H9 (cell line): ENCODE measurements at regions not wholly inside any gene's neighbourhood (a gene's known extent, or its start where the extent isn't known, plus 50 kb on each side); places are given as distances from the start of the nearest gene placed in this dataset.

Experiments used
- DNase-seq: peaks from one replicate; pipeline ENCODE4 v3.0.0-alpha.2; 2017
- H2AFZ ChIP-seq: one replicate; pipeline ENCODE4 v1.6.1; 2013; ENCODE audit warnings: mild to moderate bottlenecking, low read length, control low read depth, moderate library complexity
- H2AK5ac ChIP-seq: 2 replicates; pipeline ENCODE4 v1.6.1; 2013; ENCODE audit warnings: low read length, control low read depth, mixed read lengths; ENCODE audit not compliant: insufficient read length
- H2BK120ac ChIP-seq: one replicate; pipeline ENCODE4 v1.6.1; 2013; ENCODE audit warnings: low read depth, mild to moderate bottlenecking, low read length, control low read depth, inconsistent platforms; ENCODE audit not compliant: poor library complexity, severe bottlenecking
- H2BK12ac ChIP-seq: 2 replicates; pipeline ENCODE4 v1.6.1; 2013; ENCODE audit warnings: low read length, control low read depth, mixed read lengths, low read depth; ENCODE audit not compliant: insufficient read length
- H2BK15ac ChIP-seq: 2 replicates; pipeline ENCODE4 v1.6.1; 2013; ENCODE audit warnings: low read depth, low read length, control low read depth
- H2BK20ac ChIP-seq: one replicate; pipeline ENCODE4 v1.6.1; 2013; ENCODE audit warnings: low read depth, mild to moderate bottlenecking, low read length, control low read depth, inconsistent platforms; ENCODE audit not compliant: poor library complexity, severe bottlenecking
- H2BK5ac ChIP-seq: 2 replicates; pipeline ENCODE4 v1.6.1; 2013; ENCODE audit warnings: low read length, control low read depth, mixed read lengths; ENCODE audit not compliant: insufficient read length
- H3K14ac ChIP-seq: 2 replicates; pipeline ENCODE4 v1.6.1; 2013; ENCODE audit warnings: low read length, control low read depth; ENCODE audit not compliant: insufficient read depth
- H3K18ac ChIP-seq: 2 replicates; pipeline ENCODE4 v1.6.1; 2013; ENCODE audit warnings: low read depth, mild to moderate bottlenecking, mixed read lengths, low read length, control low read depth; ENCODE audit not compliant: insufficient read length
- H3K23ac ChIP-seq: 2 replicates; pipeline ENCODE4 v1.6.1; 2013; ENCODE audit warnings: low read length, control low read depth, mixed read lengths, low read depth; ENCODE audit not compliant: insufficient read length
- H3K23me2 ChIP-seq: 2 replicates; pipeline ENCODE4 v1.6.1; 2013; ENCODE audit warnings: low read depth, mild to moderate bottlenecking, mixed read lengths, low read length, control low read depth; ENCODE audit not compliant: insufficient read length, poor library complexity, severe bottlenecking
- H3K27ac ChIP-seq: 2 replicates; pipeline ENCODE4 v1.5.1; 2013; ENCODE audit warnings: low read length, control low read depth, mixed read lengths, low read depth; ENCODE audit not compliant: insufficient read length
- H3K27me3 ChIP-seq: 2 replicates; pipeline ENCODE4 v1.6.1; 2013; ENCODE audit warnings: low read length, control low read depth, inconsistent platforms; ENCODE audit not compliant: insufficient read depth
- H3K4ac ChIP-seq: 2 replicates; pipeline ENCODE4 v1.6.1; 2013; ENCODE audit warnings: low read depth, mild to moderate bottlenecking, control low read depth, inconsistent platforms, low read length, moderate library complexity
- H3K4me1 ChIP-seq: 2 replicates; pipeline ENCODE4 v1.6.1; 2013; ENCODE audit warnings: low read length, control low read depth, inconsistent platforms; ENCODE audit not compliant: insufficient read depth
- H3K4me2 ChIP-seq: 2 replicates; pipeline ENCODE4 v1.6.1; 2013; ENCODE audit warnings: low read length, control low read depth, mixed read lengths; ENCODE audit not compliant: insufficient read length, insufficient read depth
- H3K56ac ChIP-seq: 2 replicates; pipeline ENCODE4 v1.6.1; 2013; ENCODE audit warnings: low read depth, mild to moderate bottlenecking, mixed read lengths, low read length, control low read depth; ENCODE audit not compliant: insufficient read length
- H3K79me1 ChIP-seq: 2 replicates; pipeline ENCODE4 v1.6.1; 2013; ENCODE audit warnings: low read depth, mild to moderate bottlenecking, moderate library complexity, low read length, control low read depth, inconsistent platforms; ENCODE audit not compliant: insufficient read depth, poor library complexity, severe bottlenecking
- H3K79me2 ChIP-seq: 2 replicates; pipeline ENCODE4 v1.6.1; 2013; ENCODE audit warnings: low read length, control low read depth, inconsistent platforms; ENCODE audit not compliant: insufficient read depth
- H3K9ac ChIP-seq: 2 replicates; pipeline ENCODE4 v1.6.1; 2013; ENCODE audit warnings: low read length, control low read depth, mixed read lengths; ENCODE audit not compliant: insufficient read length; ENCODE audit errors: extremely low read depth
- H3K9me3 ChIP-seq: one replicate; pipeline ENCODE4 v1.6.1; 2013; ENCODE audit warnings: low read depth, low read length, inconsistent platforms; ENCODE audit not compliant: control insufficient read depth
- H3T11ph ChIP-seq: one replicate; pipeline ENCODE4 v1.6.1; 2013; ENCODE audit warnings: mild to moderate bottlenecking, low read length, control low read depth, inconsistent platforms
- H4K20me1 ChIP-seq: one replicate; pipeline ENCODE4 v1.6.1; 2013; ENCODE audit not compliant: control insufficient read depth, insufficient read length, insufficient read depth
- H4K5ac ChIP-seq: 2 replicates; pipeline ENCODE4 v1.6.1; 2013; ENCODE audit warnings: low read depth, mild to moderate bottlenecking, mixed read lengths, low read length, control low read depth; ENCODE audit not compliant: insufficient read length
- H4K8ac ChIP-seq: replicated peaks from 2 replicates; pipeline ENCODE4 v1.6.1; 2013; ENCODE audit warnings: low read length, control low read depth, mixed read lengths, low read depth; ENCODE audit not compliant: insufficient read length
- H4K91ac ChIP-seq: 2 replicates; pipeline ENCODE4 v1.6.1; 2013; ENCODE audit warnings: low read depth, mild to moderate bottlenecking, moderate library complexity, mixed read lengths, low read length, control low read depth; ENCODE audit not compliant: insufficient read length
- H3K27ac Mint-ChIP-seq, 3 experiments: 2 replicates in 2 of 3; 3 replicates in 1 of 3; pipeline ENCODE4 v1.8.0; 2020 to 2021; ENCODE audit warnings: mixed read lengths in 3 of 3, mild to moderate bottlenecking in 1 of 3, moderate library complexity in 1 of 3
- H3K27me3 Mint-ChIP-seq: 2 replicates; pipeline ENCODE4 v1.8.0; 2021; ENCODE audit warnings: low read depth, mild to moderate bottlenecking, moderate library complexity, mixed read lengths
- H3K36me3 Mint-ChIP-seq, 3 experiments: 2 replicates in 2 of 3; 3 replicates in 1 of 3; pipeline ENCODE4 v1.8.0; 2020 to 2021; ENCODE audit warnings: low read depth in 3 of 3, mixed read lengths in 3 of 3; ENCODE audit not compliant: insufficient read depth in 1 of 3
- H3K4me1 Mint-ChIP-seq, 2 experiments: 2 replicates each; pipeline ENCODE4 v1.8.0; 2020; ENCODE audit warnings: mixed read lengths in 2 of 2
- H3K4me3 Mint-ChIP-seq, 2 experiments: 2 replicates in 1 of 2; 3 replicates in 1 of 2; pipeline ENCODE4 v1.8.0; 2020 to 2021; ENCODE audit warnings: mild to moderate bottlenecking in 2 of 2, mixed read lengths in 2 of 2, moderate library complexity in 1 of 2
- H3K9me3 Mint-ChIP-seq, 2 experiments: 2 replicates in 1 of 2; 3 replicates in 1 of 2; pipeline ENCODE4 v1.8.0; 2020; ENCODE audit warnings: mild to moderate bottlenecking in 2 of 2, mixed read lengths in 2 of 2, moderate library complexity in 1 of 2
- CTCF ChIP-seq: fragments of 200-600 bp; sonication (generic); conservative IDR thresholded peaks from 3 replicates; pipeline ENCODE4 v1.8.0; 2021; ENCODE audit warnings: antibody characterized with exemption, mild to moderate bottlenecking
- WGBS: extraction: QIAGEN DNeasy Blood & Tissue Kit; methylation state at CpG from one replicate; pipeline ENCODE4 v1.1.7; 2013; ENCODE audit warnings: missing lambda C conversion rate, low lambda C conversion rate, mixed read lengths; ENCODE audit not compliant: insufficient read length; ENCODE audit errors: extremely low coverage; 5-methylcytosine and 5-hydroxymethylcytosine counted together

GRCh38 chr1:14482784-14483450 lies 115.6 kb upstream of the KAZN start:
- TF ChIP-seq CTCF, result no peak

More at GRCh38 chr1:14482784-14483450, 115.6 kb upstream of the KAZN start:
- H2BK5ac ChIP-seq, result no peak overlapping the region
- DNase-seq, result no peak
- no peaks in the 10 kb centered on the region for H3K79me1 ChIP-seq
- H4K91ac ChIP-seq, result no peak overlapping the region
- H4K5ac ChIP-seq, result no peak overlapping the region
- no peaks in the 10 kb centered on the region for H4K20me1 ChIP-seq
- no peaks in the 10 kb centered on the region for H3K36me3 Mint-ChIP-seq
- H3K18ac ChIP-seq, result no peak overlapping the region
- WGBS, result no CpG with 5 or more reads among the region's 7 CpGs
- H2BK120ac ChIP-seq, result no peak overlapping the region
- no peak overlapping the region for H3K56ac ChIP-seq
- no peak overlapping the region for H3K27ac Mint-ChIP-seq
- H2BK12ac ChIP-seq, result no peak overlapping the region
- H3K9me3 ChIP-seq, result no peaks in the 10 kb centered on the region
- no peak overlapping the region for H2AFZ ChIP-seq
- no peak overlapping the region for H3K4me3 Mint-ChIP-seq
- no peak overlapping the region for H3K27ac ChIP-seq
- H4K8ac ChIP-seq, result no peak overlapping the region
- H2BK15ac ChIP-seq, result no peak overlapping the region
- H3K23me2 ChIP-seq, result no peaks in the 10 kb centered on the region
- H3K9ac ChIP-seq, result no peak overlapping the region
- no peak overlapping the region for H2AK5ac ChIP-seq
- no peaks in the 10 kb centered on the region for H3K4me1 ChIP-seq
- no peak overlapping the region for H3K4me2 ChIP-seq
- no peak overlapping the region for H3K4ac ChIP-seq
- no peaks in the 10 kb centered on the region; a peak in 1 of 5 replicates for H3K9me3 Mint-ChIP-seq
- H3K27me3 ChIP-seq, result no peaks in the 10 kb centered on the region; the same call in 1 of the 2 replicates
- no peaks in the 10 kb centered on the region for H3K79me2 ChIP-seq
- no peak overlapping the region for H3T11ph ChIP-seq
- H3K27me3 Mint-ChIP-seq, result peaks cover 3% of the 10 kb centered on the region; the same call in 1 of the 2 replicates
- no peak overlapping the region for H3K23ac ChIP-seq
- H3K4me1 Mint-ChIP-seq, result peaks cover 7 to 10% of the 10 kb centered on the region in 2 experiments
- H2BK20ac ChIP-seq, result no peak overlapping the region
- H3K14ac ChIP-seq, result no peak overlapping the region
